Spleen (tissue), 11 donors: ENCODE measurements at regions not wholly inside any gene's neighbourhood (a gene's known extent, or its start where the extent isn't known, plus 50 kb on each side); places are given as distances from the start of the nearest gene placed in this dataset.

ENCODE experiments used
- DNase-seq: peaks from one replicate; pipeline ENCODE4 v3.0.0-alpha.2; 2020
- H3K27ac ChIP-seq, 8 donors: fragments of 200-600 bp; sonication (generic) in 7 of 8; 1 replicate in 4 of 8; 2 replicates in 4 of 8; pipeline versions ENCODE4 v1.5.0 to v1.8.0; 2016 to 2021; ENCODE audit warnings: inconsistent platforms in 4 of 8, mild to moderate bottlenecking in 4 of 8, moderate library complexity in 1 of 8
- H3K27me3 ChIP-seq, 7 donors: fragments of 200-600 bp; sonication (generic) in 6 of 7; replicated peaks in 1 of 7; 1 replicate in 4 of 7; 2 replicates in 3 of 7; pipeline versions ENCODE4 v1.5.0 to v1.8.0; 2016 to 2021; ENCODE audit warnings: inconsistent platforms in 3 of 7, mild to moderate bottlenecking in 1 of 7
- H3K36me3 ChIP-seq, 6 donors: fragments of 200-600 bp; sonication (generic) in 5 of 6; 1 replicate in 4 of 6; 2 replicates in 2 of 6; pipeline versions ENCODE4 v1.5.0 to v1.8.0; 2016 to 2021; ENCODE audit warnings: inconsistent platforms in 2 of 6
- H3K4me1 ChIP-seq, 6 donors: fragments of 200-600 bp; sonication (generic) in 5 of 6; 1 replicate in 3 of 6; 2 replicates in 3 of 6; pipeline versions ENCODE4 v1.5.0 to v1.8.0; 2016 to 2021; ENCODE audit warnings: inconsistent platforms in 3 of 6
- H3K4me3 ChIP-seq, 8 donors: fragments of 200-600 bp; sonication (generic) in 7 of 8; 1 replicate in 4 of 8; 2 replicates in 4 of 8; pipeline versions ENCODE4 v1.5.0 to v1.8.0; 2016 to 2021; ENCODE audit warnings: inconsistent platforms in 4 of 8, mild to moderate bottlenecking in 4 of 8, moderate library complexity in 2 of 8
- H3K9me3 ChIP-seq, 8 donors: fragments of 200-600 bp; sonication (generic) in 7 of 8; 1 replicate in 4 of 8; 2 replicates in 4 of 8; pipeline versions ENCODE4 v1.5.0 to v1.8.0; 2016 to 2021; ENCODE audit warnings: inconsistent platforms in 4 of 8
- POLR2A ChIP-seq, 3 donors: fragments of 450-650 bp; IDR thresholded peaks; one replicate each; pipeline ENCODE4 v1.5.1; 2017; ENCODE audit warnings: antibody characterized with exemption in 3 of 3, mild to moderate bottlenecking in 1 of 3
- POLR2AphosphoS5 ChIP-seq, 3 donors: sonication (generic); formaldehyde crosslinking; IDR thresholded peaks; one replicate each; pipeline ENCODE4 v1.5.1; 2017; ENCODE audit warnings: antibody characterized with exemption in 3 of 3
- WGBS, 5 donors: extraction: QIAGEN DNeasy Blood & Tissue Kit in 3 of 5; methylation state at CpG; one replicate each; pipeline versions ENCODE4 v1.1.5 to v1.1.7; 2013 to 2018; 5-methylcytosine and 5-hydroxymethylcytosine counted together
- intact Hi-C: fragments of 100-400 bp; cut with DNase I; formaldehyde crosslinking; loops from one replicate; pipeline ENCODE4 v1.15.0; 2023; ENCODE audit warnings: low total_unique reads
- TF ChIP-seq, protein P1 (sequence below), 11 experiments: fragments of 200-600 bp in 7 of 11; fragments of 450-650 bp in 4 of 11; sonication (generic) in 4 of 11; IDR thresholded peaks in 8 of 11; conservative IDR thresholded peaks in 3 of 11; 1 replicate in 7 of 11; 2 replicates in 4 of 11; pipeline versions ENCODE4 v1.4.0 to v1.8.0; 2016 to 2021; ENCODE audit warnings: antibody characterized with exemption in 11 of 11, inconsistent platforms in 4 of 11, mild to moderate bottlenecking in 1 of 11
- donor health status: healthy with polysubstance abuse.
- donor health status: DM: no; HTN: no; CAD: no; lungs with moderate emphysema.
- donor health status: DM: no; HTN: no; CAD: no.
- donor health status: Bipolar disorder and iron deficiency.
- donor health status: healthy.
- donor health status: DM: no; HTN: no; CAD: no.
- donor health status: DM: yes; HTN: yes; CAD: no.

DNA sequence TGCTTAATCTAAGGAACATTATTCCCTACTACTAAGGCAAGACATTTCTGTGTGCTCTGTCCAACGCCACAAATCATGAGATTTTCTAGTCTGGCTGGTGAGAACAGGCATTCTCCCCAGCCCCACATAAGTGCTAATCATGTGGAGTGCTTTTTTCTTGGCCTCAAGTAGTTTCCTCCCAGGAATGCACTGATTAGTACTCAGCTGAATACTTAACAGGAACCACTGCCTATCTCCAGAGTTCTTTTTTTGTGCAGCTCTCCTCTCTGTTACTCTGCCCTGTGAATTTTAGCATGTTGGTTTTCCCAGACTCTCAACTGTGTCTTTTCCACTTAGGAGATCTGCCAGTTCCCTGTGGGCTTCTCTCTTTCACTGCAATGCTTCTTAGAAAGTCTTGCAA lies 1098.5 kb upstream of the LRRTM3 start:
- WGBS, 5 donors: 40 to 84% (median 62%) methylated on average over 1 of the region's 1 CpG
- Histone ChIP-seq H3K36me3 (no peaks in the 10 kb centered on the region), H3K4me1 (no peaks in the 10 kb centered on the region), H3K27ac (no peak overlapping the region), H3K9me3 (peaks cover 0 to 20% (median 14%) of the 10 kb centered on the region in 8 donors), H3K4me3 (no peak overlapping the region), H3K27me3 (no peaks in the 10 kb centered on the region)
- intact Hi-C loops: no loop called here
- TF ChIP-seq POLR2AphosphoS5 (IDR thresholded peaks at IDR 0.05): no peak
- TF ChIP-seq, protein P1, sequence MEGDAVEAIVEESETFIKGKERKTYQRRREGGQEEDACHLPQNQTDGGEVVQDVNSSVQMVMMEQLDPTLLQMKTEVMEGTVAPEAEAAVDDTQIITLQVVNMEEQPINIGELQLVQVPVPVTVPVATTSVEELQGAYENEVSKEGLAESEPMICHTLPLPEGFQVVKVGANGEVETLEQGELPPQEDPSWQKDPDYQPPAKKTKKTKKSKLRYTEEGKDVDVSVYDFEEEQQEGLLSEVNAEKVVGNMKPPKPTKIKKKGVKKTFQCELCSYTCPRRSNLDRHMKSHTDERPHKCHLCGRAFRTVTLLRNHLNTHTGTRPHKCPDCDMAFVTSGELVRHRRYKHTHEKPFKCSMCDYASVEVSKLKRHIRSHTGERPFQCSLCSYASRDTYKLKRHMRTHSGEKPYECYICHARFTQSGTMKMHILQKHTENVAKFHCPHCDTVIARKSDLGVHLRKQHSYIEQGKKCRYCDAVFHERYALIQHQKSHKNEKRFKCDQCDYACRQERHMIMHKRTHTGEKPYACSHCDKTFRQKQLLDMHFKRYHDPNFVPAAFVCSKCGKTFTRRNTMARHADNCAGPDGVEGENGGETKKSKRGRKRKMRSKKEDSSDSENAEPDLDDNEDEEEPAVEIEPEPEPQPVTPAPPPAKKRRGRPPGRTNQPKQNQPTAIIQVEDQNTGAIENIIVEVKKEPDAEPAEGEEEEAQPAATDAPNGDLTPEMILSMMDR (IDR thresholded peaks at IDR 0.05 in 8 of 11, conservative IDR thresholded peaks at IDR 0.05 in 3 of 11): no peak
- no peak for DNase-seq

DNA sequence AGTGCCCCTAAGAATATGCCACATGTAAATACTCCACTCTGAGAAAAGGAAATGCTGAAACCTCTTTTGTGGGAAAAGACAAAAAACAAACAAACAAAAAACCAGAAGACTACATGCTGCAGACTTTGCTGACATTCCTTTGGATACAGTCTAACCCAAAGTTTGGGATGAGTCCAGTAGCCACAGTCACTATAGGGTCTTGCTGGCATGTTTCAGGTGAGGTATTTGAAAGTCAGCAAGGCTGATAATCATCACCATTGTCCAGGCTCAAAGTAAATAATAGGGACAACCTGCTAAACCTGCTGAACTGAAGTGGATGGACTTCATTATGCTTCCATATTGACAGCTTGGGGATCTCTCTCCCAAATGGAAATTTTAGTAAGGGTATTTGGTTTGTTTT lies 1087.0 kb upstream of the LRRTM3 start:
- Histone ChIP-seq H3K9me3 (peaks cover 0 to 4% (median 0%) of the 10 kb centered on the region in 8 donors), H3K36me3 (no peaks in the 10 kb centered on the region), H3K27me3 (no peaks in the 10 kb centered on the region), H3K27ac (no peak overlapping the region), H3K4me1 (no peaks in the 10 kb centered on the region), H3K4me3 (no peak overlapping the region)
- intact Hi-C loops: no loop called here
- no peak for DNase-seq
- no peak for TF ChIP-seq POLR2A (IDR thresholded peaks at IDR 0.05)
- TF ChIP-seq, protein P1 (IDR thresholded peaks at IDR 0.05 in 8 of 11, conservative IDR thresholded peaks at IDR 0.05 in 3 of 11): no peak

DNA sequence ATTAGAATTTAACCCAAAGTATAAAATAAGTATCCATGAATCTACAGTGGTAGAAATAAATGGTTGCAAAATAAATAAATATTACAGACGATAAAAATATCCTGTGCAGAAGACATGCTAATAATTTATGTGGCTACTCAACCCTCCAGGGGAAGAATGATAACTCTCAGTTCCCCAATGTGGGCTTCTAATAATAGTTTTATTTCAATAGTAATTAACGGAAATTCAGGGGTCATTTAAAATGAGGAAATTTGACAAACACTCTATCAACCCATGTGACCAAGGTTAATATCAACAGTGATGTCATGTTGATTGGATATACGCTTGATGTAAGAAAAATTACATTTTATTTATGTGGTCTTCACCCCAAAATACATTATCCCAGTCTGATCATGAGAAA lies 1082.6 kb upstream of the LRRTM3 start:
- Histone ChIP-seq H3K4me1 (no peaks in the 10 kb centered on the region), H3K4me3 (no peak overlapping the region), H3K27me3 (no peaks in the 10 kb centered on the region), H3K27ac (no peak overlapping the region), H3K36me3 (no peaks in the 10 kb centered on the region), H3K9me3 (peaks cover 0 to 4% (median 0%) of the 10 kb centered on the region in 8 donors)
- DNase-seq: no peak
- WGBS, 5 donors: 31 to 53% (median 47%) methylated on average over 3 of the region's 3 CpGs
- TF ChIP-seq POLR2A (IDR thresholded peaks at IDR 0.05): no peak
- TF ChIP-seq, protein P1 (IDR thresholded peaks at IDR 0.05 in 8 of 11, conservative IDR thresholded peaks at IDR 0.05 in 3 of 11): no peak
- no peak for TF ChIP-seq POLR2AphosphoS5 (IDR thresholded peaks at IDR 0.05)
- intact Hi-C loops: no loop called here

DNA sequence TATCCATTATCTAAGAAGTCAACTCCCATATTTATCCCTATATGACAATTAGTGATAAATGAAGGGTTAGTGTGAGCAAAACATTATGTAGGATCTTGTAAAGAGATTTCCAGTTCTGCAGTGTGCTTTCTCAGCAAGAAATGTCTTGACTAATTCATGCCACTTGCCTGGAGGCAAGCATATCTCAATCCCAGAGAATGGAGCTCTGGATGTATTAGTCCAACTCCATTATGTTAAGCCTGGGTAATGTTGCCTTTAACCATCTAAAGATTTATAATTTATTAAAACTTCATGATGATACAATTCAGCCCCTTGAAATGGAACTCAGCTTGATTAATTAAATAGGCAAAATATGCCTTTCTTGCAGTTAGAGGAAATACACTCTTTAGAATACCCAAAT lies 1079.9 kb upstream of the LRRTM3 start:
- Histone ChIP-seq H3K27ac (no peak overlapping the region), H3K27me3 (no peaks in the 10 kb centered on the region), H3K9me3 (peaks cover 0 to 4% (median 0%) of the 10 kb centered on the region in 8 donors), H3K36me3 (no peaks in the 10 kb centered on the region), H3K4me3 (no peak overlapping the region), H3K4me1 (no peaks in the 10 kb centered on the region)
- DNase-seq: no peak
- intact Hi-C loops: no loop called here
- TF ChIP-seq, protein P1 (IDR thresholded peaks at IDR 0.05 in 8 of 11, conservative IDR thresholded peaks at IDR 0.05 in 3 of 11): no peak
- TF ChIP-seq POLR2AphosphoS5 (IDR thresholded peaks at IDR 0.05) (no peak), POLR2A (IDR thresholded peaks at IDR 0.05) (no peak)
